HepG2 (cell line): ENCODE measurements at regions not wholly inside any gene's neighbourhood (a gene's known extent, or its start where the extent isn't known, plus 50 kb on each side); places are given as distances from the start of the nearest gene placed in this dataset.

Experiments
- ATAC-seq: fragments of 200-7000 bp; cut with Tn5 transposase; 3 replicates; pipeline ENCODE4 v1.9.1; 2020; ENCODE audit warnings: mild to moderate bottlenecking, moderate library complexity
- BruUV-seq: library from RNA; stranded (reverse); fragments of 400-500 nt; replicated peaks from 2 replicates; lab custom pipeline; 2021; lab: Mats Ljungman, UMichigan
- CTCF ChIA-PET: fragments of 300-600 bp; formaldehyde crosslinking; extraction: SDS; loops from one replicate; lab custom pipeline; 2021; ENCODE audit warnings: low total read pairs, inconsistent platforms, low intra/inter-chr PET ratio; lab: Yijun Ruan, JAX
- POLR2A ChIA-PET: fragments of 350-600 bp; sonication (Branson Sonifier 250); formaldehyde crosslinking; loops from one replicate; lab custom pipeline; 2020; ENCODE audit warnings: antibody characterized with exemption, inconsistent platforms; lab: Yijun Ruan, JAX
- DNase-seq: peaks from one replicate; pipeline ENCODE4 v3.0.0-alpha.2; 2015; ENCODE audit warnings: low spot score
- FAIRE-seq: peaks from 3 replicates; lab custom pipeline; 2011; peaks lifted over from hg19 to GRCh38; lab: Jason Lieb, UNC
- H2AFZ ChIP-seq: one replicate; pipeline ENCODE4 v1.6.1; 2011; ENCODE audit warnings: low read length, inconsistent platforms
- H3K27ac ChIP-seq: fragments of 300-600 bp; 3 replicates; pipeline ENCODE4 v1.8.0; 2011; ENCODE audit warnings: mixed run types, mild to moderate bottlenecking, mixed read lengths, low read length, inconsistent platforms; ENCODE audit not compliant: insufficient read depth; ENCODE audit errors: extremely low read length
- H3K27me3 ChIP-seq, 2 experiments: fragments of 200-600 bp in 1 of 2; 2 replicates in 1 of 2; 3 replicates in 1 of 2; pipeline versions ENCODE4 v1.6.0 to v1.8.0; 2011; ENCODE audit warnings: low read length in 2 of 2, mild to moderate bottlenecking in 2 of 2, moderate library complexity in 2 of 2, inconsistent platforms in 1 of 2; ENCODE audit not compliant: insufficient read depth in 2 of 2, control insufficient read depth in 1 of 2
- H3K36me3 ChIP-seq, 2 experiments: fragments of 200-600 bp in 1 of 2; replicated peaks in 1 of 2; 2 replicates in 1 of 2; 3 replicates in 1 of 2; pipeline versions ENCODE4 v1.5.1 to v1.8.0; 2011; ENCODE audit warnings: low read length in 2 of 2, inconsistent platforms in 1 of 2; ENCODE audit not compliant: insufficient read depth in 2 of 2, control insufficient read depth in 1 of 2
- H3K4me1 ChIP-seq: 2 replicates; pipeline ENCODE4 v1.5.1; 2012; ENCODE audit warnings: low read length, inconsistent platforms; ENCODE audit not compliant: insufficient read depth
- H3K4me2 ChIP-seq: 2 replicates; pipeline ENCODE4 v1.6.0; 2011; ENCODE audit warnings: low read depth, low read length, inconsistent platforms
- H3K4me3 ChIP-seq, 3 experiments: fragments of 200-600 bp in 1 of 3; sonication (generic), shearing (Covaris generic) in 1 of 3; replicated peaks in 1 of 3; 2 replicates each; pipeline ENCODE4 v1.5.1; 2011 to 2016; ENCODE audit warnings: low read length in 3 of 3, inconsistent platforms in 2 of 3, low read depth in 2 of 3, mild to moderate bottlenecking in 2 of 3, control low read depth in 1 of 3, mixed read lengths in 1 of 3; ENCODE audit not compliant: insufficient read depth in 1 of 3
- H3K79me2 ChIP-seq: one replicate; pipeline ENCODE4 v1.6.1; 2011; ENCODE audit warnings: low read length, inconsistent platforms; ENCODE audit not compliant: insufficient read depth
- H3K9ac ChIP-seq: 2 replicates; pipeline ENCODE4 v1.6.0; 2011; ENCODE audit warnings: mild to moderate bottlenecking, low read depth, low read length, inconsistent platforms; ENCODE audit not compliant: insufficient read depth
- H3K9me3 ChIP-seq: 2 replicates; pipeline ENCODE4 v1.5.1; 2012; ENCODE audit warnings: mild to moderate bottlenecking, low read length
- H4K20me1 ChIP-seq: 2 replicates; pipeline ENCODE4 v1.6.0; 2011; ENCODE audit warnings: inconsistent platforms, mild to moderate bottlenecking, low read length, moderate library complexity; ENCODE audit not compliant: insufficient read depth
- ATF2 ChIP-seq: sonication (generic); formaldehyde crosslinking; IDR thresholded peaks from 2 replicates; pipeline ENCODE4 v1.4.0; 2020; ENCODE audit warnings: missing genetic modification reagents
- EHMT2 ChIP-seq: fragments of 200-600 bp; sonication (generic); IDR thresholded peaks from 2 replicates; pipeline ENCODE4 v1.7.0; 2017; ENCODE audit warnings: antibody characterized with exemption, low read depth, low read length, borderline replicate concordance
- KDM5A ChIP-seq: fragments of 200-600 bp; sonication (generic); IDR thresholded peaks from 2 replicates; pipeline ENCODE4 v1.7.0; 2018; ENCODE audit warnings: antibody characterized with exemption, mild to moderate bottlenecking, low read length, borderline replicate concordance
- MXD3 ChIP-seq: IDR thresholded peaks from 2 replicates; pipeline ENCODE4 v1.6.1; 2016; ENCODE audit warnings: mild to moderate bottlenecking, missing biosample characterization, missing genetic modification reagents
- RFX3 ChIP-seq: IDR thresholded peaks from 2 replicates; pipeline ENCODE4 v1.6.1; 2016; ENCODE audit warnings: missing biosample characterization, missing genetic modification reagents
- ZBTB44 ChIP-seq: sonication (generic); formaldehyde crosslinking; IDR thresholded peaks from 2 replicates; pipeline ENCODE4 v1.4.0; 2020; ENCODE audit warnings: missing genetic modification reagents
- ZNF407 ChIP-seq: sonication (generic); formaldehyde crosslinking; IDR thresholded peaks from one replicate; pipeline ENCODE4 v1.5.1; 2020; ENCODE audit warnings: mild to moderate bottlenecking, missing genetic modification reagents; ENCODE audit errors: not compliant biosample characterization
- ZNF468 ChIP-seq: sonication (generic); formaldehyde crosslinking; IDR thresholded peaks from 2 replicates; pipeline ENCODE4 v1.8.0; 2022; ENCODE audit warnings: mild to moderate bottlenecking, moderate library complexity, missing genetic modification reagents
- ZSCAN20 ChIP-seq: sonication (generic); formaldehyde crosslinking; IDR thresholded peaks from 2 replicates; pipeline ENCODE4 v1.4.0; 2020; ENCODE audit warnings: missing genetic modification reagents, mild to moderate bottlenecking, borderline replicate concordance
- WGBS: methylation state at CpG from one replicate; pipeline ENCODE4 v1.1.6; 2017; ENCODE audit warnings: low lambda C conversion rate; 5-methylcytosine and 5-hydroxymethylcytosine counted together
- in situ Hi-C: cut with HindIII; loops from 2 replicates; pipeline ENCODE4 v1.10.0; 2017; ENCODE audit warnings: low pct_unique_long_range_greater_than_20kb; ENCODE audit not compliant: extremely low pct_ligation_motif_present
- intact Hi-C: fragments of 100-400 bp; cut with micrococcal nuclease; formaldehyde crosslinking; loops from one replicate; pipeline ENCODE4 v1.10.0; 2022; ENCODE audit not compliant: unreplicated experiment

- Histone ChIP-seq H4K20me1 (no peaks in the 10 kb centered on the region), H3K4me1 (no peaks in the 10 kb centered on the region), H3K9me3 (no peaks in the 10 kb centered on the region), H3K36me3 (no peaks in the 10 kb centered on the region), H2AFZ (no peak overlapping the region), H3K79me2 (no peaks in the 10 kb centered on the region), H3K27ac (no peak overlapping the region), H3K9ac (no peak overlapping the region), H3K27me3 (peaks cover 0 to 4% of the 10 kb centered on the region in 2 experiments; a peak in 1 of 5 replicates), H3K4me3 (no peak overlapping the region), H3K4me2 (no peak overlapping the region)
- TF ChIP-seq ZBTB44 (no peak), ZNF468 (CRISPR knock-in tag) (no peak), ZSCAN20 (CRISPR knock-in tag) (no peak), KDM5A (no peak), ATF2 (CRISPR knock-in tag) (no peak), RFX3 (no peak), MXD3 (no peak), EHMT2 (no peak), ZNF407 (CRISPR knock-in tag) (no peak)
- in situ Hi-C loops: no loop called here
- no peak for DNase-seq
- no peak for ATAC-seq
- ChIA-PET POLR2A (no interaction called here), CTCF (no interaction called here)
- WGBS: 0% methylated on average over 1 of the region's 1 CpG
- intact Hi-C loops: no loop called here
- BruUV-seq: no TSS peak
- no peak for FAIRE-seq
Observed at GRCh38 chr2:12066986-12067385, 320.6 kb downstream of the LPIN1 start.
